Muscle layer of duodenum (tissue), 2 donors: ENCODE measurements at regions not wholly inside any gene's neighbourhood (a gene's known extent, or its start where the extent isn't known, plus 50 kb on each side); places are given as distances from the start of the nearest gene placed in this dataset.
"Not testable (repeated sequence)": the region's sequence is repeated elsewhere in the genome, so short reads cannot be mapped to it uniquely, and the experiment has no call there.

ENCODE experiments used
- H3K27ac ChIP-seq: one replicate; pipeline ENCODE4 v1.7.0; 2013; ENCODE audit warnings: mild to moderate bottlenecking, low read length
- H3K27me3 ChIP-seq: one replicate; pipeline ENCODE4 v1.7.0; 2013; ENCODE audit warnings: low read depth, mild to moderate bottlenecking, control low read depth, low read length
- H3K36me3 ChIP-seq, 2 donors: one replicate each; pipeline ENCODE4 v1.7.0; 2013; ENCODE audit warnings: low read length in 2 of 2, control low read depth in 1 of 2, mild to moderate bottlenecking in 1 of 2; ENCODE audit not compliant: insufficient read depth in 2 of 2, control insufficient read depth in 1 of 2
- H3K4me1 ChIP-seq, 2 donors: one replicate each; pipeline ENCODE4 v1.7.0; 2013; ENCODE audit warnings: low read length in 2 of 2, mild to moderate bottlenecking in 2 of 2, control low read depth in 1 of 2, moderate library complexity in 1 of 2; ENCODE audit not compliant: insufficient read depth in 2 of 2, control insufficient read depth in 1 of 2
- H3K4me3 ChIP-seq, 2 donors: one replicate each; pipeline ENCODE4 v1.7.0; 2013; ENCODE audit warnings: low read length in 2 of 2, low read depth in 1 of 2, mild to moderate bottlenecking in 1 of 2
- H3K9me3 ChIP-seq, 2 donors: one replicate each; pipeline ENCODE4 v1.7.0; 2013; ENCODE audit warnings: low read length in 2 of 2, control low read depth in 1 of 2, mild to moderate bottlenecking in 1 of 2; ENCODE audit not compliant: control insufficient read depth in 1 of 2
- donor health status: healthy.

DNA sequence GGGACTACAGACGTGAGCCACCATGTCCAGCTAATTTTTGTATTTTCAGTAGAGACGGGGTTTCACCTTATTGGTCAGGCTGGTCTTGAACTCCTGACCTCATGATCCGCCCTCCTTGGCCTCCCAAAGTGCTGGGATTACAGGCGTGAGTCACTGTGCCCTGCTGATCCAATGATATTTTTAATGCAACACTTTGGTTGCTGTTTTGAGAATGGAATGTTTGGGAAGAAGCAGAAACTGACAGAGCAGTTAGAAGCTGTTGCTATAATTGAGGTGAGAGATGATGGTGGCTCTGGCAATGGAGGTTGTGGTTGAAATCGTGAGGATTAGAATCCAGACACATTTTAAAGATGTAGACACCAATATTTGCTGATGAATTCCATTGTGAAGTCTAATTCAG lies 1209.9 kb upstream of the GOT2 start:
- H3K4me3 ChIP-seq, H3K9me3 ChIP-seq, H3K27me3 ChIP-seq, H3K4me1 ChIP-seq, H3K36me3 ChIP-seq, H3K27ac ChIP-seq: not testable (repeated sequence)

DNA sequence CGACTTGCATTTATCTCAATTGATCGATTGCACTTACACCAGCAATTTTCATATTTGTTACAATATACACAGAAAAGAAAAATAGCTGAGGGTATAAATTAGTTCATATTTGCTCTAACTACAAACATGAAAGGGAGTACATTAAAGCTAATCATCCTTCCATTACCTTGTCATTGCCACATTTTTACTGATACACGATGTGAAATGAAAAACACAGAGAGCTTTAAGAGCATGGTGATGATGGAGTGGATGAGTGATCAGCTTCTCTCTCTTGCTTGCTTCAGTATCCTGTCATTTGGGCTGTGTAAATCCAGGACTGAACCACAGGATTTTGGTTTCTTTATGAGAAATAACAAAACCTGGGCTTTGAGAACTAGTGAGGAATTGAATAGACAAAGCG lies 1207.5 kb upstream of the GOT2 start:
- no peak overlapping the region for H3K4me3 ChIP-seq
- H3K27me3 ChIP-seq = no peaks in the 10 kb centered on the region
- no peak overlapping the region for H3K27ac ChIP-seq
- H3K4me1 ChIP-seq = no peaks in the 10 kb centered on the region
- H3K36me3 ChIP-seq = no peaks in the 10 kb centered on the region
- H3K9me3 ChIP-seq = peaks cover 0 to 14% of the 10 kb centered on the region in 2 donors

DNA sequence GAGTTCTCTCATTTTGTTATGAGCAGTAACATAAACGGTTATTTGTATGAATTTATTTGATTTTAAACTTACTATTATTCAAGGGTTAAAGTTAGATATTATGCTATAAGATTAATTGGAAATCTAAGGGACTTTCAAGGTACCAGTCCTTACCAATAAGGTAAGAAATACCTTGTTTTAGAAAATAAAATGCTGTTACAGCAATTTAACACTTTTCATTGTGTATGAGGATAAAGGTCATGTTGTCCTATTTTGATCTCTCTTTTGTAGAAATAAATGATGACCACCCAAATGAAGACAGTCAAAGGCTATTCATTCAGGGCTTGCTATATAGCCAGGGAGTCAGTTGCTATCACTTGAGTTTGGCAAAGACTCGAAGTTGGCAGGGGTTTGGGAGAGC lies 1185.9 kb upstream of the GOT2 start:
- Histone ChIP-seq H3K9me3 (no peaks in the 10 kb centered on the region), H3K4me1 (no peaks in the 10 kb centered on the region), H3K27ac (no peak overlapping the region), H3K4me3 (no peak overlapping the region), H3K27me3 (no peaks in the 10 kb centered on the region), H3K36me3 (no peaks in the 10 kb centered on the region)

DNA sequence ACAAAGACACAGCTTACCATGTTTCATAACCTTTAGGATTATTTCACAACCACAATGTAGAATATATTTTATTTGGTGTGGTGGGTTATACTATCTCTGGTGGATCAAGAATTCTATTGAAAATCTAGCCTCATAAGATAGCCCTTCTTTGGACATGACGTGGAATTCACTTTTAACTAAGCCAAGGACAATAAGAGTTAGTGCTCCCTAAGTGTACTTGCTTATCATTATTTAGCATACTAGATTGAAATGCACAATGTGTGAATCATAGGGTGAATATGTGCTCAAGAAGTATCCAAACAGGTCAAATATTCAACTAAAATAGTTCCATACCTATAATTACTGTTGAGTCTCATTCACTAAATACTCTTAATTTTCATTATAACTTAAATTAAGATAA lies 1179.5 kb upstream of the GOT2 start:
- Histone ChIP-seq H3K27me3 (no peaks in the 10 kb centered on the region), H3K27ac (no peak overlapping the region), H3K4me3 (no peak overlapping the region)

DNA sequence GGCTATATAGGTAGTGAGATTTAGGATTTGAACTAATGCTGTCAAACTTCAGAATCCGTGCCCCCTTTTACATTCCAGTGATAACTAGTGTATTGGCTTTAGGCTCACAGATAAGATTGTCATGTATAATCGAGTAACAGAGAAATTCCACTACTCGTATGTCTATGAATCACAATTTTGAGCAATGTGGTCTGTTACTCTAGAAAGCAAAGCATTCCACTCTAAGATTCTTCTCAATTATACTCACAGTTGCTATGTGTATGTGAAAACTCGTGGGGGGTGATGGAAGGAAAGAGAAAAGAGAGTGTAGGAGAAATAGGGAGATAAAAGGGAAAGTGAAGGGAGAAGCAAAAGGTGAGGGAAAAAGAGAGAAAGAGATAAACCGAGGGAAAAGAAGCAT lies 1175.1 kb upstream of the GOT2 start:
- H3K36me3 ChIP-seq = no peaks in the 10 kb centered on the region
- no peak overlapping the region for H3K4me3 ChIP-seq
- no peaks in the 10 kb centered on the region for H3K9me3 ChIP-seq
- H3K27me3 ChIP-seq = no peaks in the 10 kb centered on the region
- H3K27ac ChIP-seq = no peak overlapping the region
- H3K4me1 ChIP-seq = no peaks in the 10 kb centered on the region

More for the DNA sequence above, 1179.5 kb upstream of the GOT2 start:
- Histone ChIP-seq H3K9me3 (no peaks in the 10 kb centered on the region), H3K36me3 (no peaks in the 10 kb centered on the region), H3K4me1 (no peaks in the 10 kb centered on the region)

DNA sequence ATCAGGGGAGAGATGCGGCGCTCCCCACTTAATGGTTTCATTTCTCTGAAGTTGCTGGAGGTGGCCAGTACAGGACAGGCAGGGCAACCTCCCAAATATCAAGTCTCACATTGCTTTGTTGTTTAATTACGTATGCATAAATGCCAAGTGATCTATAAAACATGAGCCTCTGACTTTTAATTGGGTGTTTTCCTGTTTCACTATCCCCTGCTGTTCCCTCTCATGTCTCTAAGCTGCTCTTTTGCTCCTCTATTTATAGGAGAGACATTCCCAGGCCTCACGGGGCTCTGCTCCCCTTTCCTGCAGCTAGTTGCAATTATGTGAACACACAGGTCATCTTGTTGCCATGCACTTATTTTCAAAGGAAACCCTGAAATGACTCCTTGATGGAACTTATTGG lies 1173.5 kb upstream of the GOT2 start:
- Histone ChIP-seq H3K27ac (no peak overlapping the region), H3K27me3 (no peaks in the 10 kb centered on the region), H3K36me3 (no peaks in the 10 kb centered on the region), H3K4me3 (no peak overlapping the region), H3K4me1 (no peaks in the 10 kb centered on the region), H3K9me3 (no peaks in the 10 kb centered on the region)

DNA sequence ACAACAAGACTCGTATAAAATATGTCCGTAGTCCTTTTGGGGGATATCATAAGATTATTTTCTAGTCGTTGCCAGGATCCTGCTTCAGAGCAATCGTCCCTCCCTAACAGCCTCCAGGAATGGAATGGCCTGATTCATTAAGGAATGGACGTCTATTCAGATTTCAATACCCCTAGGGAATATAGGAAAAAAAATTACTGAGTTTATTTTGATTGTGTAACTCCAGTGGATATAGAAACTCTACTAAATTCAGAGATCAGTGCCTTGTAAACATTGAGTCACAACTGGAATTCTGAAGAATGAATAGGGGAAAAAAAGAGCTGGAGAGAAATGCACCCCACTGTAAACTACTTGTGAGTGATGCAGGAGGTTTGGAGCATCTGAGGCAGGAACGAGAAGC lies 1171.5 kb upstream of the GOT2 start:
- Histone ChIP-seq H3K9me3 (no peaks in the 10 kb centered on the region), H3K36me3 (no peaks in the 10 kb centered on the region), H3K4me1 (no peaks in the 10 kb centered on the region), H3K27me3 (no peaks in the 10 kb centered on the region), H3K27ac (no peak overlapping the region), H3K4me3 (no peak overlapping the region)

DNA sequence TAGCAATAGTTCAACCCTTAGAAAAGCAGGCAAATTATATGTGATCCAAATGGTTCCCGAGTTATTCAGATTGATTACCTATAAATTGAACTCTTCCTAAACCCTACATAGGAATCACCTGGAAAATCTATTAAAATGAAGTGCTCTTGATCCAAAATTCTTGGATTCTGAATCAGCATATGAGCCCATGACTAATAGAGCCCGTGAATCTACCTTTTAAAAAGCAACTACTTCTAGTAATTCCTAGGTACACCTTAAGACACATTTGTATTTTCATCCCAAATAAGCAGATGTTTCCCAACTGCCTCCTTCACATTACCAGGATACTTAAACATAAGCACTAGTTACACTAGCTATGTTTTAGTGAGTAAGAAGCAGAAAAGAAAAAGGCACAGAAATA lies 1171.0 kb upstream of the GOT2 start:
- no peaks in the 10 kb centered on the region for H3K27me3 ChIP-seq
- no peaks in the 10 kb centered on the region for H3K4me1 ChIP-seq
- H3K4me3 ChIP-seq = no peak overlapping the region
- H3K27ac ChIP-seq = no peak overlapping the region
- peaks cover 0 to under 1% of the 10 kb centered on the region in 2 donors for H3K9me3 ChIP-seq
- H3K36me3 ChIP-seq = no peaks in the 10 kb centered on the region

DNA sequence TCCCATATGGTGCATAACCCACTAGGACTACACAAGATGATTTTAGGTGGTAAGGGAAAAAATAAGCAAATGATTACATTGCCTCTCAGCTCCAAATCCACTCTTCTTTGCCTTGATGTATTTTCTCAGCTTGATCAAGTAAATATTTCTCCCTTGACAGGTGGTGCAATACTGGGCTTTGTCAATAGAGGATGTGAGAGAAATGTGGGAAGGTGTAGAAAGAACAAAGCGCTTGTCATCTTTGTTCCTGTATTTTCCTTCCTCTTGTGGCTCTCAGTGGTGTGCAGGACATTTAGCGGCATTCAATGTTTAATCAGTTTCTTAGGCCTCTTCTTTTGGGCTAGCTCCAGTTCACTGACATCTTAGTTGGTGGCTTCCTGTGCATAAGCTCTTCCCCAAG lies 1165.8 kb upstream of the GOT2 start:
- Histone ChIP-seq H3K4me3 (no peak overlapping the region), H3K27ac (no peak overlapping the region), H3K27me3 (no peaks in the 10 kb centered on the region), H3K9me3 (peaks cover 0 to 2% of the 10 kb centered on the region in 2 donors), H3K36me3 (no peaks in the 10 kb centered on the region), H3K4me1 (no peaks in the 10 kb centered on the region)

DNA sequence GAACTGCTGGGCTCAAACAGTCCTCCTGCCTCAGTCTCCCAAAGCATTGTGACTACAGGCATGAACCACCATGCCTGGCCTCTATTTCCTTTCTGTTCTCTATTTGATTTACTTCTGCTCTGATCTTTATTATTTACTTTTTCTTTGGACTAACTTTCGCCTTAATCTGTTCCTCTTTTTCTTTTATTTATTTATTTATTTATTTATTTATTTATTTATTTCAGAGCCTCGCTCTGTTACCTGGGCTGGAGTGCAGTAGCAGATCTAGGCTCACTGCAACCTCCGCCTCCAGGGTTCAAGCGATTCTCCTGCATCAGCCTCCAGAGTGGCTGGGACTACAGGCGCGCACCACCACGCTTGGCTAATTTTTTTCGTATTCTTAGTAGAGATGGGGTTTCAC lies 1158.3 kb upstream of the GOT2 start:
- Histone ChIP-seq H3K9me3 (peaks cover 4 to 5% of the 10 kb centered on the region in 2 donors), H3K4me1 (no peaks in the 10 kb centered on the region), H3K27me3 (no peaks in the 10 kb centered on the region), H3K4me3 (no peak overlapping the region), H3K27ac (no peak overlapping the region), H3K36me3 (no peaks in the 10 kb centered on the region)

DNA sequence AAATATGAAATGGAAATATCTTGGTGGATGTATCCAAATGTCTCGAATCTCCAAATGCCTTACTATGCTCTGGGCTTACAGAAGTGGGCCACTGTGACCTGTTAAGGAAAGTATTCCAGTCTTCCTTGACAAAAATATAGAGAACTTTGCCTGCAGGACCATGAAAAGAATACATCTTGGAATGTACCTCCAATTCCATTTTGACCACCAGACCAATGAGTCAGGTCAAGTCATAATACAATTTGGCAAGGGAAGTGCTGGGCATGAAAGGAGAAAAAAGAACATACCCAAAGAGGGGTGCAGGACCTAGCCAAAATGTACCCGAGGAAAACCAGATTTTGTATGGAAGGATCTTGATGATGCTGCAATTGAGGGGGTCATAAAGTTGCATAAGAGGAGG lies 1153.7 kb upstream of the GOT2 start:
- Histone ChIP-seq H3K27ac (no peak overlapping the region), H3K27me3 (no peaks in the 10 kb centered on the region), H3K4me1 (no peaks in the 10 kb centered on the region), H3K36me3 (no peaks in the 10 kb centered on the region), H3K4me3 (no peak overlapping the region), H3K9me3 (peaks cover 4 to 5% of the 10 kb centered on the region in 2 donors)

DNA sequence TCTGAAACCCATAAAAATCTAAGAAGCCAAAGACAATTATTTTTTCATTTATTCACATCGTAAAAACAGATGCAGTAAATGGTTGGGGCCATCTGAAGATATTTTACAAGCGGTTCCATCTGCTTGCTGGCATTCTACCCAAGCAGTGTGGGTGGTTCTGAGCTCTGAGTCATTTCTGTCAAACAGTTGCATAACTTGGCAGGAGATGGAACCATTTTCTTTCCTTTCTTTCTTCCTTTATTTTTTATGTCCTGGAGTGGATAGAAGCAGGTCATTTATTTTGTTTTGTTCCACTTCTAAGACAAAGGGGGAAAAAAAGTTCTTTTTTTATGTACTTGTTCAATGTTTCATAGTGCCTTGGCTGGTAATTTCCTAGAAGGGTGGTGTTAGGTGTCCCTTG lies 1151.9 kb upstream of the GOT2 start:
- Histone ChIP-seq H3K4me1 (no peaks in the 10 kb centered on the region), H3K27me3 (no peaks in the 10 kb centered on the region), H3K36me3 (no peaks in the 10 kb centered on the region), H3K27ac (no peak overlapping the region), H3K9me3 (peaks cover 4 to 5% of the 10 kb centered on the region in 2 donors), H3K4me3 (no peak overlapping the region)
